ENCODE measurements at regions not wholly inside any gene's neighbourhood (a gene's known extent, or its start where the extent isn't known, plus 50 kb on each side); places are given as distances from the start of the nearest gene placed in this dataset.

DNA sequence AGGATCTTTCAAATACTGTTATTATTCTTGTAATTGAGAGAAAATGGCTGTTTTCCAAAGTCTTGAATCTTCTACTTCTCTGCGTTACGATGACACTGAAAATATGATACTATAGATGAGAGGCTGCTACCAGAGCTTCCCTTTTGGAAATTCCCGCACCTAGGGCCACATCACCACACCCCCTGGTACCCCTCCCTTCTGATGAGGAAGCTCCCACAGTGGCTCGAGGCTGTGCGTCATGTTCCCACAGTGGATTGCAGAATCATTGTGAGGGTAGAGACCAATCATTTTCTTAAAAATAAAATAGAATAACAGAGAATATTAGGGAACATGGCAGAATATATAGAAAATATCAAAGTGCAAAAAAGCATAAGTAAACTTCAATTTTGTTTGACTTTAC, 268.9 kb upstream of the SMIM21 start:
- TF ChIP-seq CTCF (IDR thresholded peaks at IDR 0.05): no peak
- no peak for TF ChIP-seq POLR2A (IDR thresholded peaks at IDR 0.05)
